T-helper 2 cell treated with Interferon-gamma antibody and Interleukin-4, amounts not matched to agents 5 μg/mL and 100 μg/mL, for 36 hours (primary cell): ENCODE measurements at regions not wholly inside any gene's neighbourhood (a gene's known extent, or its start where the extent isn't known, plus 50 kb on each side); places are given as distances from the start of the nearest gene placed in this dataset.

ENCODE experiments used
- DNase-seq: peaks from one replicate; pipeline ENCODE4 v3.0.0; 2021; ENCODE audit warnings: low spot score
- H3K27ac Mint-ChIP-seq: one replicate; pipeline ENCODE4 v1.8.0; 2021; ENCODE audit warnings: mild to moderate bottlenecking, mixed read lengths
- H3K27me3 Mint-ChIP-seq: one replicate; pipeline ENCODE4 v1.8.0; 2021; ENCODE audit warnings: low read depth, mixed read lengths
- H3K36me3 Mint-ChIP-seq: one replicate; pipeline ENCODE4 v1.8.0; 2021; ENCODE audit warnings: low read depth, mixed read lengths
- H3K4me1 Mint-ChIP-seq: one replicate; pipeline ENCODE4 v1.8.0; 2021; ENCODE audit warnings: low read depth, mixed read lengths
- H3K4me3 Mint-ChIP-seq: one replicate; pipeline ENCODE4 v1.8.0; 2022; ENCODE audit warnings: mild to moderate bottlenecking, moderate library complexity, mixed read lengths
- H3K9me3 Mint-ChIP-seq: one replicate; pipeline ENCODE4 v1.8.0; 2021; ENCODE audit warnings: mixed read lengths

- no peaks in the 10 kb centered on the region for H3K36me3 Mint-ChIP-seq
- no peaks in the 10 kb centered on the region for H3K4me1 Mint-ChIP-seq
- no peaks in the 10 kb centered on the region for H3K9me3 Mint-ChIP-seq
- H3K4me3 Mint-ChIP-seq, result no peak overlapping the region
- no peak overlapping the region for H3K27ac Mint-ChIP-seq
- DNase-seq, result no peak
- peaks cover 4% of the 10 kb centered on the region for H3K27me3 Mint-ChIP-seq
These were observed 204.2 kb downstream of the EMX2 start for GRCh38 chr10:117746541-117747448.

GRCh38 chr10:117747636-117748035, 205.1 kb downstream of the EMX2 start:
- H3K4me3 Mint-ChIP-seq, result no peak overlapping the region
- no peak for DNase-seq
- H3K4me1 Mint-ChIP-seq, result no peaks in the 10 kb centered on the region

GRCh38 chr10:117748058-117748457, 205.5 kb downstream of the EMX2 start:
- H3K4me1 Mint-ChIP-seq, result no peaks in the 10 kb centered on the region
- no peak for DNase-seq
- H3K36me3 Mint-ChIP-seq, result no peaks in the 10 kb centered on the region
- H3K27me3 Mint-ChIP-seq, result no peaks in the 10 kb centered on the region
- no peak overlapping the region for H3K27ac Mint-ChIP-seq
- no peak overlapping the region for H3K4me3 Mint-ChIP-seq
- no peaks in the 10 kb centered on the region for H3K9me3 Mint-ChIP-seq

More at GRCh38 chr10:117747636-117748035, 205.1 kb downstream of the EMX2 start:
- Mint-ChIP-seq H3K27me3 (peaks cover 1% of the 10 kb centered on the region), H3K36me3 (no peaks in the 10 kb centered on the region), H3K9me3 (no peaks in the 10 kb centered on the region), H3K27ac (no peak overlapping the region)

GRCh38 chr10:117750616-117751015, 208.1 kb downstream of the EMX2 start:
- H3K9me3 Mint-ChIP-seq, result no peaks in the 10 kb centered on the region

GRCh38 chr10:117751259-117751658, 208.7 kb downstream of the EMX2 start:
- Mint-ChIP-seq H3K4me3 (no peak overlapping the region), H3K27ac (no peak overlapping the region), H3K36me3 (no peaks in the 10 kb centered on the region), H3K4me1 (no peaks in the 10 kb centered on the region), H3K27me3 (no peaks in the 10 kb centered on the region), H3K9me3 (no peaks in the 10 kb centered on the region)
- DNase-seq, result no peak

More at GRCh38 chr10:117750616-117751015, 208.1 kb downstream of the EMX2 start:
- H3K27ac Mint-ChIP-seq, result no peak overlapping the region
- DNase-seq, result no peak
- H3K27me3 Mint-ChIP-seq, result no peaks in the 10 kb centered on the region
- H3K4me1 Mint-ChIP-seq, result no peaks in the 10 kb centered on the region
- no peaks in the 10 kb centered on the region for H3K36me3 Mint-ChIP-seq
- no peak overlapping the region for H3K4me3 Mint-ChIP-seq

GRCh38 chr10:117752103-117752502, 209.6 kb downstream of the EMX2 start:
- no peak for DNase-seq
- Mint-ChIP-seq H3K36me3 (no peaks in the 10 kb centered on the region), H3K27ac (no peak overlapping the region), H3K9me3 (no peaks in the 10 kb centered on the region), H3K4me3 (no peak overlapping the region), H3K4me1 (no peaks in the 10 kb centered on the region), H3K27me3 (no peaks in the 10 kb centered on the region)

- no peak for DNase-seq
- no peaks in the 10 kb centered on the region for H3K9me3 Mint-ChIP-seq
- H3K36me3 Mint-ChIP-seq, result no peaks in the 10 kb centered on the region
- H3K27ac Mint-ChIP-seq, result no peak overlapping the region
- no peaks in the 10 kb centered on the region for H3K4me1 Mint-ChIP-seq
- H3K27me3 Mint-ChIP-seq, result no peaks in the 10 kb centered on the region
- no peak overlapping the region for H3K4me3 Mint-ChIP-seq
These were observed 212.5 kb downstream of the EMX2 start for GRCh38 chr10:117754770-117755658.

- Mint-ChIP-seq H3K4me1 (no peaks in the 10 kb centered on the region), H3K4me3 (no peak overlapping the region), H3K27me3 (no peaks in the 10 kb centered on the region), H3K27ac (no peak overlapping the region), H3K36me3 (no peaks in the 10 kb centered on the region), H3K9me3 (no peaks in the 10 kb centered on the region)
- DNase-seq, result no peak
These were observed 213.1 kb downstream of the EMX2 start for GRCh38 chr10:117755659-117756014.

GRCh38 chr10:117757086-117757720, 214.7 kb downstream of the EMX2 start:
- Mint-ChIP-seq H3K4me1 (no peaks in the 10 kb centered on the region), H3K27ac (no peak overlapping the region), H3K36me3 (no peaks in the 10 kb centered on the region), H3K27me3 (no peaks in the 10 kb centered on the region), H3K4me3 (no peak overlapping the region), H3K9me3 (no peaks in the 10 kb centered on the region)
- DNase-seq, result no peak

GRCh38 chr10:117759266-117759665, 216.7 kb downstream of the EMX2 start:
- H3K27me3 Mint-ChIP-seq, result peaks cover 5% of the 10 kb centered on the region
- H3K4me3 Mint-ChIP-seq, result no peak overlapping the region
- H3K36me3 Mint-ChIP-seq, result no peaks in the 10 kb centered on the region
- no peaks in the 10 kb centered on the region for H3K9me3 Mint-ChIP-seq
- DNase-seq, result no peak
- no peak overlapping the region for H3K27ac Mint-ChIP-seq
- no peaks in the 10 kb centered on the region for H3K4me1 Mint-ChIP-seq

- no peaks in the 10 kb centered on the region for H3K9me3 Mint-ChIP-seq
- H3K4me3 Mint-ChIP-seq, result no peak overlapping the region
- no peaks in the 10 kb centered on the region for H3K4me1 Mint-ChIP-seq
- peaks cover 9% of the 10 kb centered on the region for H3K27me3 Mint-ChIP-seq
- H3K27ac Mint-ChIP-seq, result no peak overlapping the region
- H3K36me3 Mint-ChIP-seq, result no peaks in the 10 kb centered on the region
- no peak for DNase-seq
These were observed 219.1 kb downstream of the EMX2 start for GRCh38 chr10:117761695-117762094.

- Mint-ChIP-seq H3K36me3 (no peaks in the 10 kb centered on the region), H3K27ac (no peak overlapping the region), H3K9me3 (no peaks in the 10 kb centered on the region), H3K4me3 (no peak overlapping the region), H3K27me3 (peaks cover 9% of the 10 kb centered on the region), H3K4me1 (no peaks in the 10 kb centered on the region)
- DNase-seq, result no peak
These were observed 219.7 kb downstream of the EMX2 start for GRCh38 chr10:117762126-117762818.

- no peak for DNase-seq
- H3K36me3 Mint-ChIP-seq, result no peaks in the 10 kb centered on the region
- H3K9me3 Mint-ChIP-seq, result no peaks in the 10 kb centered on the region
These were observed 220.2 kb downstream of the EMX2 start for GRCh38 chr10:117762819-117763172.

More at GRCh38 chr10:117762819-117763172, 220.2 kb downstream of the EMX2 start:
- Mint-ChIP-seq H3K27ac (no peak overlapping the region), H3K4me1 (no peaks in the 10 kb centered on the region), H3K4me3 (no peak overlapping the region), H3K27me3 (peaks cover 9% of the 10 kb centered on the region)
